ENCODE measurements at regions not wholly inside any gene's neighbourhood (a gene's known extent, or its start where the extent isn't known, plus 50 kb on each side); places are given as distances from the start of the nearest gene placed in this dataset.

GRCh38 chr10:53005612-53006345 lies 233.2 kb upstream of the MBL2 start:
- no peaks in the 10 kb centered on the region for H3K27me3 ChIP-seq
- H3K27ac ChIP-seq = no peak overlapping the region
- H3K9me3 ChIP-seq = no peaks in the 10 kb centered on the region
- DNase-seq (ENCODE audit: low spot score) = no peak
- no peak overlapping the region for H3K4me3 ChIP-seq
- H3K36me3 ChIP-seq = no peaks in the 10 kb centered on the region
- no peak for TF ChIP-seq CTCF (IDR thresholded peaks at IDR 0.05)
- H3K4me1 ChIP-seq = no peaks in the 10 kb centered on the region

DNA sequence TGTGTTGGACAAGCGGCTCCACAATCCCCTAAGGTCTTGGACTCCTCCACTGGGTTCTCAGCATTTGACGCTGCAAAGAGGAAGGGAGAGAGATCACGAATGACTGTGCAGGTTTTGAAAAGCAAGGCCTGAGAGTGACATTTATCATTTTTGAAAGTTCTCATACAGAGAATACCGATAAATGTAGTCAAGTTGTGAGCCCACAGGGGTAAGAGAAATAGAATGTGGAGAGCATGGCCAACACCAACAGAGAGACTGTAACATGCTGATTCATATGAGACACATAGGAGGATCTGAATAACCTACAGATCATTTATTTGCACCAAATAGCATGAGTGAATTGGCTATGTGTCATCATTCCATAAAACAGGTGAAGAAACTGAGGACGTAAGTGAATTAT lies 230.5 kb upstream of the MBL2 start:
- Histone ChIP-seq H3K27ac (no peak overlapping the region), H3K36me3 (no peaks in the 10 kb centered on the region), H3K27me3 (no peaks in the 10 kb centered on the region), H3K4me1 (no peaks in the 10 kb centered on the region), H3K4me3 (no peak overlapping the region), H3K9me3 (no peaks in the 10 kb centered on the region)
- TF ChIP-seq CTCF (IDR thresholded peaks at IDR 0.05) = no peak
- DNase-seq (ENCODE audit: low spot score) = no peak

- no peak overlapping the region for H3K27ac ChIP-seq
- no peak for TF ChIP-seq CTCF (IDR thresholded peaks at IDR 0.05)
- no peaks in the 10 kb centered on the region for H3K4me1 ChIP-seq
- H3K9me3 ChIP-seq = no peaks in the 10 kb centered on the region
- no peak for DNase-seq (ENCODE audit: low spot score)
- no peaks in the 10 kb centered on the region for H3K27me3 ChIP-seq
- H3K4me3 ChIP-seq = no peak overlapping the region
- no peaks in the 10 kb centered on the region for H3K36me3 ChIP-seq
Measured at GRCh38 chr10:52999681-53000080, 227.1 kb upstream of the MBL2 start.

DNA sequence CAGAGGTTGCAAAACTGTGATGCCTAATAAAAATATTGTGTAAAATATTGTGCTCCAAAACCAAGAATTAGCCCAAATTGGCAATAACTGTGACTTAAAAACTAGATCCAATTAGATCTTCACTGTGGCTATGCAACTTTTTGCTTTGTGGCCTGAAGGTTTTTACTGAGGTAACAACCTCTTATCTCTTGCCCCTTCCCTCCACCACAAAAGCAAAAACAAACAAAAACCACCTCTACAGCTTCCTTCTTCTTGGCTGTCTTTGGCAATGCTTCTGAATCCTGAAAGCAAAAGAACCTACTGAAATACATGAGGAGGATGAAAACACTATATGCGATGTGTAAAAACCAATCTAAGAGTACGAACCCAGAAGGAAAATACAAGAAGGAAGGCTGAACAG lies 226.7 kb upstream of the MBL2 start:
- no peak for TF ChIP-seq CTCF (IDR thresholded peaks at IDR 0.05)
- Histone ChIP-seq H3K27ac (no peak overlapping the region), H3K4me1 (no peaks in the 10 kb centered on the region)

GRCh38 chr10:52997007-52997406 lies 224.4 kb upstream of the MBL2 start:
- H3K4me3 ChIP-seq = no peak overlapping the region
- DNase-seq (ENCODE audit: low spot score) = no peak
- no peaks in the 10 kb centered on the region for H3K27me3 ChIP-seq
- H3K27ac ChIP-seq = no peak overlapping the region
- no peaks in the 10 kb centered on the region for H3K4me1 ChIP-seq
- no peaks in the 10 kb centered on the region for H3K36me3 ChIP-seq
- no peak for TF ChIP-seq CTCF (IDR thresholded peaks at IDR 0.05)
- H3K9me3 ChIP-seq = no peaks in the 10 kb centered on the region

More for the DNA sequence above, 226.7 kb upstream of the MBL2 start:
- H3K9me3 ChIP-seq = no peaks in the 10 kb centered on the region
- H3K27me3 ChIP-seq = no peaks in the 10 kb centered on the region
- H3K4me3 ChIP-seq = no peak overlapping the region
- H3K36me3 ChIP-seq = no peaks in the 10 kb centered on the region
- no peak for DNase-seq (ENCODE audit: low spot score)

- Histone ChIP-seq H3K27ac (no peak overlapping the region), H3K4me3 (no peak overlapping the region), H3K4me1 (no peaks in the 10 kb centered on the region), H3K9me3 (no peaks in the 10 kb centered on the region), H3K27me3 (no peaks in the 10 kb centered on the region), H3K36me3 (no peaks in the 10 kb centered on the region)
- TF ChIP-seq CTCF (IDR thresholded peaks at IDR 0.05) = no peak
- DNase-seq (ENCODE audit: low spot score) = no peak
Measured at GRCh38 chr10:52994370-52994769, 221.8 kb upstream of the MBL2 start.

Data from right atrium auricular region (tissue), 2 donors.